ENCODE measurements at regions not wholly inside any gene's neighbourhood (a gene's known extent, or its start where the extent isn't known, plus 50 kb on each side); places are given as distances from the start of the nearest gene placed in this dataset.

DNA sequence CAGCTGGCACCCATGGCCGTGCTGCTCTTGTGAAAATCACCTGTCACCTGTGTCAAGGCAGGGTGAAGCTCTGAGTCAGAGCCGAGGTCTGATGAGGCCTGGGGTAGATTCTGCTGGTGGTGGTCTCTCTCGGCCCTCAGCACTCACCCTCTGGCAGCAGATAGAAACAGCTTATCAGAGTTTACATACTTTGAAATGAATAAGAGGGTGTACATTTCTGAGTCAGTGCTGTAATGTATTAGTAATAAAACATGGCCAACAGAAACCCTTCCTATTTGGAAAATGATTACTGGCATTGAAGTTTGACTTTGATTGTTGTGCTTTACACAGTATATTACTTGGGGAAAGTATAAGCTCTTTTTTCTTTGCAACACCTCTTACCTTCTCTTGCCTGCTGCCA lies 228.8 kb downstream of the SNX10 start:
- no peak for DNase-seq

DNA sequence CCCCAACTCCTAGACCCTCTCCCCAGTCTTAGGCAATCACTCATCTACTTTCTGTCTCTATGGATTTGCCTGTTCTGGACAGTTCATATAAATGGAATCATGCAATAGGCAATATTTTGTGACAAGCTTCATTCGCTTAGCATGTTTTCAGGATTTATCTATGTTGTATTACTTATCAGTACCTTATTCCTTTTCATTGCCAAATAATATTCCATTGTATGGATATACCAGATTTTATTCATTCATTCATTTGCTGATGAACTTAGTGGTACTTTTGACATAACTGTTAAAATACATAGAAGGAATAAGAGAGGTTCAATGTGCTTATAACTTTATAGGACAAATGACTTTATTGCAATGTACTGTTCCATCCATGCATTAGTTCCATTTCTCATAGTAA lies 231.0 kb downstream of the SNX10 start:
- no peak for DNase-seq

DNA sequence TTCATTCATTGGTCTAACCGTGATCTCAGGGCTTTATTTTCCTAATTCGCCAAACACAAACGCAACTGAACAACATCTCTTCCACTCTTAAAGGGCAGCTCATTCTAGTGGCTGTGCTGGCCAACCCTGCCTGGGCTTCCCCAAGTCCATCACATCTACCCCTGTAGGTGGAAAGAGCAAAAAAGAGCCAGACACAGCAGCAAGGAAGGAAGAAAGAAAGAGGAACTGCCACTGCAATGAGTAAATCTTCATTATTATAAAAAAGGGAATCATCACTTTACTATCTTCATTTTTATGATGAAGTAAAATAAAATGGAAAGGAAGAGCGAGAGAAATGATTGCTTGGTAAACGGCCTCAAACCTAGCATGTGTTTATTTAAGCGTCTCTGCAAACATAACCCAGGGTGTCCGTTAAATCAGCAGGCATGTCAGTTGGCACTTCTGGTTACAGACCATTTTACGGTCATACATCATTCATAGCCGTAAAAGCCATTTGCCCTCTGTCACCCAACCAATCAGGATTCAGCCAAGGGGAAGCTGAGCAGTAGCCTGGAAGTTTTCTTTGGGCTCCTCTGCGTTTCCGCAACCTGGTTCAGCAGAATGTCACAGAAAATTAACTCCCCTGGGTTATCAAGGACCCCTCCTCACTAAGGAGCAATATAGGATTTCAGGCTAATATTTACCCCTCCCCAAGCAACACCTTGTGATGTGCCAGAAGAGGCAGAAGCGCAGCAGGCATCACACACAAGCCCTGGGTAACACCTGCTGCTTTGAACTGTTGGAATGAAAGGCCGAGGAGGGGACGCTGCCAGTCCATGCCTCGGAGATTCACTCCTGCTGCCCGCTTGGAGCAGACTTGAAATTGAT lies 234.0 kb downstream of the SNX10 start:
- DNase-seq, result peak; percentile 95

DNA sequence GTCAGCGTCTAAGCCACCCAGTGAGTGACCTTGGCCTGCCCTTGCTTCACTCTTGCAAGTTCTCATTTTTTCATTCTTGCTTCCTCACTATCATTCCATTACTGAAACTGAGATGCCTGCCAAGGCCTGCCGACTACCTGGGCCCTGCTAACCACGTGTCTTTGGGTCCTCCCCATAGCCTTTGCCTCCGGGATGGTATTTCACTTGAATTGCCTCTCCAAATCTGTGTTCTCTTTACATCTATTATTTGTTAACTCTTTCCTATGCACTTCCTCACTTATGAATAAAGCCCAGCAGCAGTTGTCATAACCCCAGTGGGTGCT lies 234.6 kb downstream of the SNX10 start:
- no peak for DNase-seq

DNA sequence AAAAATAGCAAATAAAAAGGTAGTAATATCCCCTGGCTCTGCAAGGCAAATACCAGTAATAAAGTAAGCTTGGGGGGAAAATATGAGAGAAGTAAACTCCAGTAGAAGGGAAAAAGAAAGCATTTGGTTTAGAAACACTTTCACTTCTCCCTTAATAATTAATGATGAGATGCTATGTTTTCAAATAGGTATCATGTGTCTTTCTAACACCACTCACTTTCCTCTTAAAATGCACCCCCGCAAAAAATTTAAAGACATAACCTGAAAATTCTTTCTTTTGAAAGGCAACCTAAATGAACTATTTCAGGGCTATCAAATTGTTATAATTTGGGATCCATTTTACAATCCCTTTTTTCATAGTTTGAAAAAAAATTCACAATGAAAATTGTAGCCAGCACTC lies 240.3 kb downstream of the SNX10 start:
- DNase-seq, result no peak

DNA sequence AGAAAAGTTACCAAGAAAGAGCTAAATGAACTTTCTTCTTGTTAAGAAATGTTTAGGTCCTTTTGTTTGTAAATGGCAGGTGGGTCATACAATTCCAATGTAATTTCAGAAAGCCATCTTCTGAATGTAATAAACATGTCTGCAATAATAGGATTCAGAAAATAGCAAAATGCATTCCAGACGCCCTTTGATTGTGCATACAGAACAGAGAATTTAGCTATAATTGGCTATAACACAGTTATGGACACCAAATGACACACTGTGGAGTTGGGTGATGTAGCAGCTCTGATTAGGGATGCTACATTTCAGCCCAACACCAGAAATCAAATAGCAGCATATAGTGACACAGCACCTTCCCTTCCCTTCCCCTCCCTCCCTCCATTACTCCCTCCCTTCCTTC lies 240.8 kb downstream of the SNX10 start:
- DNase-seq, result no peak

DNA sequence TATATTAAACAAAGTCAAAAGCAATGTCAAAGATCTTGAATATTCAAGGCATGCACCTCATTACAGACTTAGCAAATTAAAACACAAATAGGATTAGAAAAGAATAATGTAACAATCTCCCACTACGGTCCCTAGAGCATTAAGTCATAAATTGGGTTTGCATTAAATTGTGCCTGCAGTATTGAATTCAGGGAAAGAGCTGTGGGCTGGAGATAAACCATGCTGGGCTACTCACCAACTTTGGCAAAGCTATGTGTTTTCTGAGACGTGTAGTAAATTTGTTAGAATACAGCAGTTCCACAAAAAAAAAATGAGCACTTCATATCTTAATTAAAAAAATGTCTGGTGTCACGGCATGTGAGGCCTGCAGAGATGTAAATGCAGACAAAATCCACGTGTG lies 241.6 kb downstream of the SNX10 start:
- no peak for DNase-seq

DNA sequence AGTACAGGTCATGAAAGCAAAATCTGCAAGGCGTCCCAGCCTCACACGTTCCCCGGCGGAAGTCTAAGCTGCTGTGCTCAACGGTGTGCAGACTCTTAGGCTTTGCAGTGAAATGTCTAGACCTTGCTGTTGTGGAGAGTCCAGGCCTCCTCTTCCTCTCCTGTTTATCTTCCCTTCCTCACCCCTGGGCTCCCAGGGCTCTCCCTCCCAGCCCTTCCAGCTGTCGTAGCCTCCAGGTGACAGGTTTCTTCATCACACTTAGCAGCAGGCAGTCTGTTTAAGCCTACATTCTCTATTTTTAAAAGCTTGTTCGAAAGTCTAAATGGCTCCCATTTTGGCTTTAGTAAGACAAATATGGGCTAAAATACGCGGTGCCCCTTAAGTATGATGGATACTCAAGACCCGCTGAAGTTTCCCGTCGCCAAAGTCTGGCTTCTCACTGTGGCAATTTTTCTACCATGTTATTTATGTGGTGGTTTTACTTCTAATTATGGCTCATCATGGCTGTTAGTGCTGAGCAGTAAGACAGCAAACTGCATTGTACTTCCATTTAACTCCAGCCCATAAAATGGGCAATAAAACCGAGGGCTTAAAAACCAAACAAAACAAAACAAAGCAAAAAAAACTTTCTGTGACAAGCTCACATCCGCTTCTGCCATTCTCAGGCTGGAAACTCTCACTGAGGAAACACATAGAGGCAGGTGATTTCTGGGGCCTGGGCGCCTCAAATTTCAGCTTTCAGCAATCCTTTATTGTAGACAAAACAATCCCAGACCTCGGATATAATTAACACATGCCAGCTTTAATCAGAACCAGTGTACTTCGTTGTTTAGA lies 243.2 kb downstream of the SNX10 start:
- DNase-seq, result peak; percentile 98

DNA sequence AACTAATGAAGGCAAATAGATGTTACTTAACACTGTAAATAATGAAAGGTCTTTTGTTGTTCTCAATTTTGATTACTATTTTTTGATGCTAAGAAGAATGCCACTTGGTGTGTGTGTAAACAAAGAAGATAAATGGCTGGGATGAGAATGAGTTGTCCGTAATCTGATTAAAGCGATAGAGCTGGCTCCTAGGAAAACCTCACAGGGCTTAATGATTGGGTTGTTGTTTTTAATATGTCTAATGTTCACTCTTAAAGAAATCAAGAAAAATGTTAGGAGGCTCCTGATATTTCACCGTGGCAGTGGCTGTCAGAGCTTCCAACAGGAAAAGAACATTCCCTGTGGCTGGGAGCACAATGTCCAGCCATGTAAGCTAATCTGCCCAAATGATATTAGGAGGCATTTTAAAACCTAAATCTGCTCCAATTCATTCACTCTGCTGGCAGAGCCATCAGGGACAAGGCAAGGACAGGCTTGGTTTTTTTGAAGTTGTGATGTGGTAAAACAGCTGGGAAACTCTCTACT lies 243.9 kb downstream of the SNX10 start:
- DNase-seq, result no peak

DNA sequence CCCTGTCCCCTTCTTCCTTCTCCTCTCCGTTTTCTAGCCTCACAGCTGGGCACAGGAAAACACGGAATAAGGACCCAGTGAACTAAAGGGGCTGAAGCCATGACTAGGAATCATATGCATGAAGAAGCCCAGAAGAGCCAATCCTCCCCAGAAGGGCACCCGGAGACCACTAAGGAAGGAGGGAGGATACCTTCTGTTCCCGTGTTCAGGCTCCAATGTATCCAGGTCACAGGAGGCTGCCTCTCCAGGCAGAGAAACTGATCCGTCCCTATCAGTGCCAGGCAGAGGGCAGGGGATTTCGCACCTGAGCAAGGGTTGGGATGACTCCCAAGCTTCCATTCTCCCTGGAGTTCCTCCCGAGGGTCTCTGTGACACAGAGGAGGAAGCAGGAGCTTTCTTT lies 246.6 kb downstream of the SNX10 start:
- no peak for DNase-seq

DNA sequence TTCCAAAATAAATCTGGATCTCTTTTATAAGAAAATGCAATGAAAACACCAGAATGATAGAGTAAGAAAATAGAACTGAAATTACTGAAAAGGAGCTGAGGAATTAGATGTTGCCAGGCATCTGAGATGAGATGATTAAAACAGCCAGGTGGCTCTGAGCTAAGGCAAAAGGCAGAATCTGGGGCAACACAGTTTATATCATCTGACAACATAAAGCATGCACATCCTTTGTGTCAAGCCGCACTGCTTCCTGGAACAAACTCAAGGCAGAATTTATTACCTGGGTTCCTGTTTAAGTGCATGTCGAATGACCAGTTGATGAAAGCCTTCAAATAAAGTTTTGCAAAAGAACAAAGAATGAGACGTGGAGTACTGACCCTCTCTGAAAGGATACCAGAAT lies 247.0 kb downstream of the SNX10 start:
- DNase-seq, result peak; percentile 93

DNA sequence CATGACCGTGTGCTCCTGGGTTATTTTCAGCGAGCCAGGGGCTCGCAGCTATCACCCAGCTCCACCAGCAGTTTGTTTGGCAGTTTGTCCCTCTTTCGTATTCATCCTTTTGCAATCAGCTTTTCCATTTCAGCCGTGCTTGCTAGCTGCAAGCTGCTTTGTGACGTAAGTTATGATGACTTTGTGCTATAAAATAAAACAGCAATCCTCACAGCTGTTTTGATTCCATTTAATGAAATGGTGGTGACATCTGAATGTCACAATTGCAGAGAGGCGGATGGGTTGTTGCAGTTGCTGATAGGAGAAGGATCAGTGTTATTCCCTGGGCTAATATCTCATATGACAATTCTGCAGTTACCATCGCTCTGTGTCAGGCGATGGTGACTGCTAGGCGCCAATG lies 251.7 kb downstream of the SNX10 start:
- DNase-seq, result no peak

DNA sequence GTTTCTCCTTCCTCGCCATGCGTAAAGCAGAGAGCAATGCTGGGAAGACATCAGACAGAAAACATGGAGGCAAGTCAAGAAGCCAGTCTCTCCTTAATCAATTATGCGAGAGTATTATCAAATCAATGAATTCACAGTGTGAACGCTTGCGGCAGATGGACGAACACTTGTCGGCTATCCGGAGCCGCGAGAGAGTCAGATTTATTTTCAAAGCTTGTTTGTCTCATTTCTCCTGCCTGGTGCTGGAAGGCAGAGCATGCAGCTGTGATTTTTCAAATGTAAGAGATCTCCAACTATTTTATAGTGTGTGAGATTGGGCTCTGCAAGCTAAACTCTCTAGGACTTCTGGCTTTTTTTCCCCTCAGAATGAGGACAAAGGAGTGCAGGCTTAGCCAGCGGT lies 252.3 kb downstream of the SNX10 start:
- no peak for DNase-seq

DNA sequence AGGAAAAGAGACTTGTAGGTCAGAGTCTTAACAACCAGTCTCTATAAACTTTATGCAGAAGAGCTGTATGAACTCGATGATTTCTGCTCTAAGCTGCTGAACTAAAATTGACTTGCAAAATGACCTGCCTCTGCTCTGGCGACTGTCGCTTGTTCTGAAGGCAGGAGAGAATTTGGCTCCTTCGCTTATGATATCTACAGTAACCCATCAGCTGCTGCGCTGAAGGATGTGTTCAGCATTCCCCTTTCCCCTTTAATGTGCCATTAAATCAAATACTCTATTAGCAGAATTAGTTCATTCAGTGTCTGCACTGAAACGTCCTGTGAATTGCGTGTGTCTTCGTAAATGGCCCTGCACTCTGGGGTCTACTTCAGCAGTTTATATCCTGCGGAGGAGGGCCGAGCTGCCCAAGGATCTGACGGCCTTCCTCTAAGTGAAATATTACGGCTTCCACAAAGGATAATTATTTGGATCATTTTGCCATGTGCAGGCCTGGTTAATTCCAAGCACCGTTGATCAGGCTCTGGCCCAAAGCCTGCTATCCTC lies 254.9 kb downstream of the SNX10 start:
- no peak for DNase-seq

DNA sequence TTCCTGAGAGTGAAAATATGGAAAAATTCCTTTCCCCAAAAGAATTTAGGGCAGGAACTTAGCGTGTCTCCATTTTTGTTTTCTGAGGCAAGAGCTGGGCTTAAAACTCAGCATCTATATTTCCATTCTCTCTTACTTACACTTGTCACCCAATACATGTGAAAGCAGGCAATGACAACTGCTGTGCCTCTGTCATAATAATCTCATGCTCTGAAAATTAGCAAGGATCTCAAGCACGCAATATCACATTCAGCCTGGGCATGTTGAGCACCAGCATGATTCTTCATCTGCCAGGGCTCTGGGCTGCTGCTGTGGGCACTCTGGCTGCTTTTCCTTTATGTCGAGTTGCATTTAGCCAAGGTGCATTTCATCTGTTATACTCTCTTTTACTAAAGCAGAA lies 255.5 kb downstream of the SNX10 start:
- no peak for DNase-seq

DNA sequence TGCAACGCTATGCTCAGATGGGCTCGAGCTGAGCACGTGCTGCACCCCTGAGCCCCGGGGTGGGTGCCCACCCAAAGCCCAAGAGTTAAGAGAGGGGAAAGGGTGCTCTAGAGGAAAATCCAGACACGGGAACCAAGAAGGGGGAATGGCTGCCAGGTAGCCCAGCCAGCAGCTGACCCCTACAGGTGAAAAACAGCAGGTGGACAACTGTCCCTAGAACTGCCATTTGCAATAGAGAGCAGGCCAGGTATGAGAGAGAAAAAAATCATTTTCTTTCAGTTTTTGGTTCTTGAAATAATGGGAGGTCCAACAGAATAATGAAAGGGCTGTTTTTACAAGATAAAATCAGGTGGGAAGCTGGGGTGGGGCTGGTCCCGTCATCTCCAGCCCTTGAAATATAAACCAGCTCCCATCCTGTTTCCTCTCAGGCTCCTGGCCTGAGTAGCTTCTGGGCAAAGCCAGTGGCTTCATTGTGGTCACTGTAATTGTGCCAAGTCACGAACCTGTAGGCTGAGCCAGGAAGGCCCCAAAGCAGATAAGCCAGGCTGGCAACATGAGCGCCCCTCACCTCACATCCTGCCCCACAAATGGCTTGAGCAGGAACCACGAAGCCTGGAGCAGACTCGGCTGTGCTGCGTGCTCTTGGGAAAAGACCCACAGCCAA lies 257.8 kb downstream of the SNX10 start:
- peak; percentile 44 for DNase-seq

DNA sequence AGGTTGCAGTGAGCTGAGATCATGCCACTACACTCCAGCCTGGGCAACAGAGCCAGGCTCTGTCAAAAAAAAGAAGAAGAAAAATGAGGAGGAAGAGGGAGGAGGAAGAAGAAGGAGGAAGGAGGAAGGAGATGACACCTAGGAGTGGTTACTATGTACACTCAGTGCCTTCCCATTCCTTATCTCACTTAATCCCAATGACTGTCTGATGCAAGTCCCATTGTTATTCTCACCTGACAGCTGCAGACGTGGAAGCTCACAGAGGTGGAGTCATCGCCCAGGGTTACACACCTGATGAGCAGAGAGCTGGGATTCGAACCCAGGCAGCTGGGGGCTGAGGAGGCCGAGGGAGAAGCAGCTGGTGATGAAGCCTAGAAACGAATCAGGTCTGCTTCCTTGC lies 258.8 kb downstream of the SNX10 start:
- peak; percentile 21 for DNase-seq

DNA sequence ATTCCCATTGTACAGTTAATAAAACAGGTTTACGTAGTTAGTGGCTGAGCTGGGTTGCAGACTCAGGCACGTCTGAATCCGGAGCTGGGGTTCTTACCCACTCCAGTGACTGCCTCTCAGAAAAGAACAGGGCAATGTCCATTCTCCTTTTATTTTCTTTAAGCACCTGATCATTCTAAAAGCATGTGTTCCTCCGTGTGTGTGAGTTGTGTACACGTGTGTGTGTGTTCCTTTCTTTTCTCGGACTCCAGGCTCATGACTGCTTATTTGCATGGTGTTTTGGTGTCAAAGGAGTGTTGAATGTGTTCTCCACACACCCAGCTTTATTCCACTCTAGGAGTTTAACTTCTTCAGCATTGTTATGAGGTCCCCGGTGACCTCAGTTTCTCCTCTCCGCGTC lies 260.1 kb downstream of the SNX10 start:
- DNase-seq, result no peak

DNA sequence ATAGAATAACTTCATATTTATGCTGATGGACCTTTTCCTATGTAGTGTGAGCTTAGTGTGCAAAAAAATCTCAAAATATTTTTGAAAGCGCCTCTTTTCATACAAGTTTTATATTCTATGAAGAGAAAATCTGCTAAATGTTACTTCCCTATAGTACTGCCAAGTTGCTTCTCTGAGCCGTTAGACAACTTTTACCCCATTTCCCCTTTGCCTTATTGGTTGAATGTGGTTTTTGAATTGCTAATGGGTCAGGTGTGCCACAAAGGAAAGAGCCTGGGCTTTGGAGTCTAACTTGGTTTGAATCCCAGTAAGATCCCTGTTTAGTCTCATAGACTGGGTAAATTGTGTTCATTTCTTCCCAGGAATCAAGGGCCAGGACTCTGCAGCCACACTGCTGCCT lies 261.5 kb downstream of the SNX10 start:
- no peak for DNase-seq

DNA sequence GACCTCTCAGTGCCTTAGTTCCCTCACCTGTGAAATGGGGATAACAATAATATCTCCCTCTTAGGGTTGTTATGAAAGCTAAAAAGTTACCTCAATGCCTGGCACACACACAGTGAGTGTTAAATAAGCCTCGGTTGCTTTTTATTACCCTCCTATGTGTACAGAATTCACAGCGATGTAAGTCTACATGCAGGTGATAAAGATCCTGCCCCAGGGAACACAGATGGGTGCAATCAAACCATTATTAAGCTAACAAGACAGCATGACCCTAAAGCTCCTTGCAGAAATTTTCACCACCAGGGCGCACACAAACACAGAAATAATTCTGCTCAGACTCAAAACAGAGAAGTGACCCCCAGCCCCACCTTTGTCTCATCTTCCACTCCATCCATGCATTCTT lies 261.9 kb downstream of the SNX10 start:
- DNase-seq, result peak; percentile 17

DNA sequence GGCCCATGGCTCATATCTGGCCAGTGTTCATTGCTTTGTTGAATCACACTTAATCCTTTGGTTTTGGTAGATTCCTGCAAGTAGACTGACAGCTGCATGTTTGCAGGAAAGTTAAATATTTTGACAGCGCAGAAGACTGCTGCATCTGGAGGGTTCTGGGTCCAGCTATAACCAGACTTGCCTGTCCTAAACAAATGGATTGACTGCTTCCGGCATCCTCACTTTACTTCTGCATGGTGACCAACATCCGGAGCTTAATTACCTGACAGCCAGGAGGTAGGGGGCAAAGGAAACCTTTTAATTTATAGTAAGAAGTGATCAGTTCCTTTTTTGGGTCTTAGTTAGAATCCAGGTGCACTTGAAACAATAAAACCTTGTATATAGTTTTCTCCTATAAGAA lies 263.3 kb downstream of the SNX10 start:
- DNase-seq, result no peak

DNA sequence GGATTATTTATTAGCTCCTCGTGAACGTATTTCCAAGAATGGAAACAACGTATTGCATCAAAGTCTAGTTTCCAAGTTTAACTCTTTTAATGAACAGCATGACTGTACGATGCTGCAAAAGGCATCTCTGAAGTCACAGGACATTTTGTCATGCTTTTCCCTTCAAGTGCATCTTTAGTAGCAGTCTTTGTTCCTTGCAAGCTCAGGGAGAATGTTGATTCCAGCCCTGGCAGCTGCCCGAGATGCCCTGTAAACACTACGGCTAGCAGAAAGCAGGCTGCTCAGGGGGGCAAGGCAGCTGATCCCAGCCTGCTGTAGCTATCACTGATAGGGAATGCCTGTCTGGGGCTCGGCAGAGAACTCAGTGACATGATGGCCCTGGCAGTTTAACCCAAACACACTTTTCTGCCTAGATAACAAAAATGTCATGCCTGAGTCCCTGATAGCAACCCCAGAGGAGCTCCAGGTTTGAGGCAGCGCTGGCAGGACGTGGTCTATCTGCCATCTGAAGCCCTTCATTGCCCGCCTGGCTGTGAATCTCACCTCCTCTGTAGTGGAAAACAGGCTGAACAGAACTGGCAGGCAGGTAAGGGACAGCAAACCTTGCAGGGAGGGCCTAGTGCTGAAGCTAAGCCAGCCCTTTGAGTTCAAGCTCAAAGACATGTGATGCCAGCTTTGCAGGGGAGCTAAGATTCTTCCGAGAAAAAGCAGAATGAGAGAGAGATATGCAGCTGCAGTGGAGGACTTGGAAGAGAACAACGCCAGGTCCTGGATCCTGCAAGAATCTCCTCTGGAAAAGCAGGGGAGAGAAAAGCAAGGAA lies 264.6 kb downstream of the SNX10 start:
- DNase-seq, result peak; percentile 43
